Progenitor cell of endocrine pancreas (in vitro differentiated cells): ENCODE measurements at regions not wholly inside any gene's neighbourhood (a gene's known extent, or its start where the extent isn't known, plus 50 kb on each side); places are given as distances from the start of the nearest gene placed in this dataset.

Source experiments
- DNase-seq: peaks from one replicate; pipeline ENCODE4 v3.0.0; 2021; ENCODE audit warnings: low spot score; ENCODE audit not compliant: unreplicated experiment
- H3K27ac Mint-ChIP-seq: 2 replicates; pipeline ENCODE4 v1.8.0; 2021; ENCODE audit warnings: mild to moderate bottlenecking, moderate library complexity, mixed read lengths
- H3K27me3 Mint-ChIP-seq: 2 replicates; pipeline ENCODE4 v1.8.0; 2021; ENCODE audit warnings: mixed read lengths
- H3K36me3 Mint-ChIP-seq: 2 replicates; pipeline ENCODE4 v1.8.0; 2022; ENCODE audit warnings: mixed read lengths; ENCODE audit not compliant: insufficient read depth
- H3K4me1 Mint-ChIP-seq: 2 replicates; pipeline ENCODE4 v1.8.0; 2021; ENCODE audit warnings: low read depth, mixed read lengths
- H3K4me3 Mint-ChIP-seq: 2 replicates; pipeline ENCODE4 v1.8.0; 2021; ENCODE audit warnings: low read depth, mild to moderate bottlenecking, moderate library complexity, mixed read lengths
- H3K9me3 Mint-ChIP-seq: 2 replicates; pipeline ENCODE4 v1.8.0; 2021; ENCODE audit warnings: low read depth, mixed read lengths
- CTCF ChIP-seq: fragments of 200-600 bp; sonication (generic); IDR thresholded peaks from one replicate; pipeline ENCODE4 v1.5.0; 2021; ENCODE audit warnings: antibody characterized with exemption, mild to moderate bottlenecking; ENCODE audit not compliant: unreplicated experiment

- Mint-ChIP-seq H3K27ac (no peak overlapping the region), H3K36me3 (no peaks in the 10 kb centered on the region), H3K9me3 (no peaks in the 10 kb centered on the region), H3K4me1 (no peaks in the 10 kb centered on the region), H3K4me3 (no peak overlapping the region), H3K27me3 (no peaks in the 10 kb centered on the region)
- DNase-seq = no peak
- no peak for TF ChIP-seq CTCF
Measured at GRCh38 chr13:22653866-22654265, 526.9 kb upstream of the SGCG start.

DNA sequence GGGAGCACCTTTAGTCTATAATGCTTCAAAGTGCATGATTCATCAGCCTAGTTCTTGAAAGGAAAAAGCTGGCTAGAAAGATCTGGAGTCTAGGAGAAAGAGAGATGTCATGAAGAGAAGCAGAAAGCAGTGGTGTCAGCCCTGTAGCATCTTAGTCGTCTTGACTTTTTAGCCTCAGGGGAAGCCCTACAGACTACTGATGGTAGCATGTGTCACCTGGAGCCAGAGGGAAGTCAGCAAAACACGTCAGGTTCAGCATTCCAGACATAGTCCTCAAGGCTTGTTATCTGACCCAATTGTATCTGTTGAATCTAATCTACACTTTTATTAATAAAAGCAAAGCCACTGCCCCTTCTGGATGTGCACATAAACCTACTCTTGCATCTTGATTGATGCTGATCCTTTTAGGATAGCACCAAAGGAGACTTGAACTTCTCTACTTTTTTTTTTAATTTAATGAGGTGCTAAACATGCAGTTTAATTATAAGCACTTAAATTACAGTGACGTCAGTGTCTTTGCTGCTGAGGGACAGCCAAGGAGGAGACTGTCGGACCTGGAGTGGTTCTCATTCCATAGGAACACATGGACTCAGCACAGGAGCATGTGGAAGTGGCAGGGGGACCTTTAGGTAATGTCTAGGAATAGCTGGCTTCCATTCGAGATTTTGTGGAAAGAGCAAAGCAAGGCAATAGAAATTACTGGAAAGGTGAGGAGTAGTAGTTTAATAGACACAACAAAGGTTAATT is 525.5 kb upstream of the SGCG start:
- DNase-seq = no peak
- no peak for TF ChIP-seq CTCF
- Mint-ChIP-seq H3K9me3 (no peaks in the 10 kb centered on the region), H3K36me3 (no peaks in the 10 kb centered on the region), H3K27ac (no peak overlapping the region), H3K4me3 (no peak overlapping the region), H3K4me1 (no peaks in the 10 kb centered on the region), H3K27me3 (no peaks in the 10 kb centered on the region)

DNA sequence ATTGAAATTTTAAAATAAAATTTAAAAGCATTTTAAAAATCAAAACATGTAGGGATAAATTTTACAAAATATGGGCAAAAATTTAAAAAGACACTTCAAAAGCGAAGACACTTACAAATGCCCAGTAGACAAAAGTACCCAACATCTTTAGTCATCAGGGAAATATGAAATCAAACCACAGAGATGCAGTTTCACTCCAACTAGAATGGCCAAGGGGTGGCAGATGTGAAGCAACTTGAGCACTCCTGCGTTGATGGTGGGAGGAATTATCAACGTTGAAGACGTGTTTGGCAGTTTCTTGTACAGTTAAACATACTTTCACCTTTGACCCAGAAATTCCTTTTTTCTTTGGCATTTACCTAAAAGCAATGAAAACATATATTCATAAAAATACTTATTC is 518.0 kb upstream of the SGCG start:
- no peaks in the 10 kb centered on the region for H3K9me3 Mint-ChIP-seq
- TF ChIP-seq CTCF = no peak
- no peaks in the 10 kb centered on the region for H3K36me3 Mint-ChIP-seq
- no peak overlapping the region for H3K4me3 Mint-ChIP-seq
- H3K4me1 Mint-ChIP-seq = peaks cover 2% of the 10 kb centered on the region
- H3K27ac Mint-ChIP-seq = no peak overlapping the region
- H3K27me3 Mint-ChIP-seq = no peaks in the 10 kb centered on the region
- no peak for DNase-seq

- Mint-ChIP-seq H3K36me3 (no peaks in the 10 kb centered on the region), H3K27me3 (no peaks in the 10 kb centered on the region), H3K27ac (no peak overlapping the region), H3K9me3 (peaks cover 4% of the 10 kb centered on the region), H3K4me1 (peaks cover 9% of the 10 kb centered on the region), H3K4me3 (no peak overlapping the region)
- no peak for DNase-seq
- no peak for TF ChIP-seq CTCF
Measured at GRCh38 chr13:22665506-22665905, 515.3 kb upstream of the SGCG start.

GRCh38 chr13:22690756-22691155 is 490.0 kb upstream of the SGCG start:
- no peak for DNase-seq
- no peak overlapping the region for H3K4me3 Mint-ChIP-seq
- H3K36me3 Mint-ChIP-seq = peaks cover 4% of the 10 kb centered on the region
- H3K9me3 Mint-ChIP-seq = peaks cover 23% of the 10 kb centered on the region
- no peak for TF ChIP-seq CTCF
- H3K27ac Mint-ChIP-seq = no peak overlapping the region
- peaks cover 1% of the 10 kb centered on the region for H3K4me1 Mint-ChIP-seq
- H3K27me3 Mint-ChIP-seq = no peaks in the 10 kb centered on the region
